ENCODE measurements at regions not wholly inside any gene's neighbourhood (a gene's known extent, or its start where the extent isn't known, plus 50 kb on each side); places are given as distances from the start of the nearest gene placed in this dataset.
A peak's percentile ranks its signal among the peaks of the same experiment; 100 is the strongest.

- H3K9me3 Mint-ChIP-seq (ENCODE audit: insufficient read depth), result no peaks in the 10 kb centered on the region
- ATAC-seq (ENCODE audit: low read depth), result peak; percentile 62
- Histone ChIP-seq H3K9me3 (ENCODE audit: control extremely low read depth in 1 of 3, control insufficient read depth in 2 of 3, insufficient read depth in 1 of 3, low read length in 2 of 3) (no peaks in the 10 kb centered on the region), H3K4me3 (ENCODE audit: control extremely low read depth in 1 of 5, extremely low read depth in 1 of 5, insufficient read depth in 1 of 5, low read depth in 2 of 5, low read length in 4 of 5) (no peak overlapping the region), H3K36me3 (replicated peaks in 1 of 2; ENCODE audit: control extremely low read depth in 1 of 2, control insufficient read depth in 1 of 2, extremely low read depth in 1 of 2, insufficient read depth in 2 of 2, low read length in 1 of 2) (no peaks in the 10 kb centered on the region), H3K27ac (ENCODE audit: low read length in 2 of 2) (no peak overlapping the region), H4K20me1 (ENCODE audit: control insufficient read depth, insufficient read depth, low read length, poor library complexity, severe bottlenecking) (no peaks in the 10 kb centered on the region), H3K4me2 (replicated peaks; ENCODE audit: low read depth, low read length, poor library complexity, severe bottlenecking) (no peak overlapping the region), H3K79me2 (ENCODE audit: control insufficient read depth, insufficient read depth, low read length) (no peaks in the 10 kb centered on the region), H3K27me3 (replicated peaks in 1 of 4; ENCODE audit: control extremely low read depth in 1 of 4, control insufficient read depth in 3 of 4, insufficient read depth in 4 of 4, low read length in 3 of 4) (no peaks in the 10 kb centered on the region), H3K4me1 (ENCODE audit: control insufficient read depth in 2 of 2, insufficient read depth in 2 of 2, low read length in 2 of 2) (peaks cover 0 to 3% of the 10 kb centered on the region in 2 donors), H2AFZ (ENCODE audit: insufficient read depth, low read depth, low read length, poor library complexity, severe bottlenecking) (no peak overlapping the region), H3K9ac (ENCODE audit: low read length) (no peak overlapping the region)
- DNase-seq, result peak; percentile 54
- H3K27me3 Mint-ChIP-seq, result peaks cover 20% of the 10 kb centered on the region
- POLR2A ChIA-PET, result no interaction called here
- H3K27ac Mint-ChIP-seq, result no peak overlapping the region
- intact Hi-C loops (cut with micrococcal nuclease), result no loop called here
- 0% methylated on average over 5 of the region's 6 CpGs for WGBS (ENCODE audit: insufficient coverage)
- H3K4me1 Mint-ChIP-seq, result peaks cover 3% of the 10 kb centered on the region
- CTCF ChIA-PET, result interaction anchor here (1.2 kb wide), 1 partner anchor 13 kb away, joined by 3 read pairs; no protein-coding TSS in a partner anchor
- H3K4me3 Mint-ChIP-seq, result no peak overlapping the region
- peak; percentile 85 for TF ChIP-seq CTCF (IDR thresholded peaks at IDR 0.05)
- TF ChIP-seq EZH2 (IDR thresholded peaks at IDR 0.05; ENCODE audit: borderline replicate concordance, insufficient read depth, low read depth, low read length, poor library complexity, severe bottlenecking), result no peak
Observed at GRCh38 chr16:66315210-66315825, 51.2 kb upstream of the CDH5 start.

GRCh38 chr16:66311306-66311705 is 55.2 kb upstream of the CDH5 start:
- Histone ChIP-seq H3K4me1 (ENCODE audit: control insufficient read depth in 2 of 2, insufficient read depth in 2 of 2, low read length in 2 of 2) (peaks cover 0 to 3% of the 10 kb centered on the region in 2 donors), H3K27me3 (replicated peaks in 1 of 4; ENCODE audit: control extremely low read depth in 1 of 4, control insufficient read depth in 3 of 4, insufficient read depth in 4 of 4, low read length in 3 of 4) (peaks cover 0 to 3% (median 0%) of the 10 kb centered on the region in 4 experiments), H3K36me3 (replicated peaks in 1 of 2; ENCODE audit: control extremely low read depth in 1 of 2, control insufficient read depth in 1 of 2, extremely low read depth in 1 of 2, insufficient read depth in 2 of 2, low read length in 1 of 2) (no peaks in the 10 kb centered on the region), H3K4me3 (ENCODE audit: control extremely low read depth in 1 of 5, extremely low read depth in 1 of 5, insufficient read depth in 1 of 5, low read depth in 2 of 5, low read length in 4 of 5) (no peak overlapping the region), H4K20me1 (ENCODE audit: control insufficient read depth, insufficient read depth, low read length, poor library complexity, severe bottlenecking) (no peaks in the 10 kb centered on the region), H3K4me2 (replicated peaks; ENCODE audit: low read depth, low read length, poor library complexity, severe bottlenecking) (no peak overlapping the region), H3K27ac (ENCODE audit: low read length in 2 of 2) (no peak overlapping the region), H3K9ac (ENCODE audit: low read length) (no peak overlapping the region), H3K79me2 (ENCODE audit: control insufficient read depth, insufficient read depth, low read length) (no peaks in the 10 kb centered on the region), H3K9me3 (ENCODE audit: control extremely low read depth in 1 of 3, control insufficient read depth in 2 of 3, insufficient read depth in 1 of 3, low read length in 2 of 3) (no peaks in the 10 kb centered on the region), H2AFZ (ENCODE audit: insufficient read depth, low read depth, low read length, poor library complexity, severe bottlenecking) (no peak overlapping the region)
- no peak for DNase-seq
- H3K4me3 Mint-ChIP-seq, result no peak overlapping the region
- peaks cover 3% of the 10 kb centered on the region for H3K4me1 Mint-ChIP-seq
- intact Hi-C loops (cut with micrococcal nuclease), result no loop called here
- no peaks in the 10 kb centered on the region for H3K9me3 Mint-ChIP-seq (ENCODE audit: insufficient read depth)
- no peak for ATAC-seq (ENCODE audit: low read depth)
- ChIA-PET CTCF (no interaction called here), POLR2A (no interaction called here)
- TF ChIP-seq EZH2 (IDR thresholded peaks at IDR 0.05; ENCODE audit: borderline replicate concordance, insufficient read depth, low read depth, low read length, poor library complexity, severe bottlenecking), result no peak
- TF ChIP-seq CTCF (IDR thresholded peaks at IDR 0.05), result no peak
- H3K27me3 Mint-ChIP-seq, result peaks cover 17% of the 10 kb centered on the region
- H3K27ac Mint-ChIP-seq, result no peak overlapping the region
